Transverse colon (tissue), 3 donors: ENCODE measurements at regions not wholly inside any gene's neighbourhood (a gene's known extent, or its start where the extent isn't known, plus 50 kb on each side); places are given as distances from the start of the nearest gene placed in this dataset.

ENCODE experiments used
- CTCF ChIP-seq, 5 experiments: fragments of 200-600 bp in 3 of 5; fragments of 450-650 bp in 2 of 5; sonication (generic) in 3 of 5; IDR thresholded peaks; 1 replicate in 2 of 5; 2 replicates in 3 of 5; pipeline ENCODE4 v1.5.1; 2016 to 2017; ENCODE audit warnings: antibody characterized with exemption in 5 of 5, inconsistent platforms in 3 of 5, mild to moderate bottlenecking in 2 of 5, moderate library complexity in 1 of 5
- EP300 ChIP-seq: sonication (generic); formaldehyde crosslinking; IDR thresholded peaks from one replicate; pipeline ENCODE4 v1.6.1; 2017; ENCODE audit warnings: antibody characterized with exemption, low read depth
- POLR2A ChIP-seq: fragments of 450-650 bp; IDR thresholded peaks from one replicate; pipeline ENCODE4 v1.6.1; 2016; ENCODE audit warnings: antibody characterized with exemption, mild to moderate bottlenecking, moderate library complexity

DNA sequence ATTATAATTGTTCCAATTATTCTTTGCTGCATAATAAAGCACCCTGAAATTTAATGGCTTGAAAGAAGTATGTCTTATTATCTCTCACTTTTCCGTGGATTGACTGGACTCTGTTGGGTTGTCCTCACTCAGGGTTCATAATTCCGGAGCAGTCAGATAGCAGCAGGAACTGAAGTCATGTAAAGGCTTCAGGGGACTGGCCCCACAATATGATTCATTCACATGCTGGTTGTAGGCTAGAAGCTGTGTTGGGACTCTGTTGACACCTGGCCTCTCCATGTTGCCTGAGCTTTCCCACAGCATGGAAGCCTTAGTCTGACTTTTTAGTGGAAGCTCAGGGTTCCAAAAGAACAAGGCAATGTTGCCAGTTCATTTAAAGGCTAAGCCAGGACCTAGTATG is 367.1 kb upstream of the ADGRL2 start:
- no peak for TF ChIP-seq CTCF (IDR thresholded peaks at IDR 0.05)
- no peak for TF ChIP-seq EP300
- TF ChIP-seq POLR2A = no peak
